ENCODE measurements at regions not wholly inside any gene's neighbourhood (a gene's known extent, or its start where the extent isn't known, plus 50 kb on each side); places are given as distances from the start of the nearest gene placed in this dataset.

GRCh38 chr1:221521686-221522085 lies 220.2 kb downstream of the DUSP10 start:
- TF ChIP-seq POU6F1 (CRISPR knock-in tag; IDR thresholded peaks at IDR 0.05; ENCODE audit: borderline replicate concordance, low read depth), result no peak
- TF ChIP-seq TOX (CRISPR knock-in tag; IDR thresholded peaks at IDR 0.05; ENCODE audit: borderline replicate concordance), result no peak
- no peak for TF ChIP-seq PATZ1 (CRISPR knock-in tag; IDR thresholded peaks at IDR 0.05; ENCODE audit: borderline replicate concordance)
- no peak for ATAC-seq

- ATAC-seq, result no peak
Observed at GRCh38 chr1:221522529-221522940, 219.4 kb downstream of the DUSP10 start.

More at GRCh38 chr1:221522529-221522940, 219.4 kb downstream of the DUSP10 start:
- TF ChIP-seq CREB5 (CRISPR knock-in tag; IDR thresholded peaks at IDR 0.05; ENCODE audit: low read depth) (no peak), POU6F1 (CRISPR knock-in tag; IDR thresholded peaks at IDR 0.05; ENCODE audit: borderline replicate concordance, low read depth) (no peak), ZFP3 (CRISPR knock-in tag; IDR thresholded peaks at IDR 0.05) (no peak), ZNF70 (CRISPR knock-in tag; IDR thresholded peaks at IDR 0.05) (no peak), TOX (CRISPR knock-in tag; IDR thresholded peaks at IDR 0.05; ENCODE audit: borderline replicate concordance) (no peak), TCF4 (CRISPR knock-in tag; IDR thresholded peaks at IDR 0.05; ENCODE audit: borderline replicate concordance) (no peak), SNAI2 (CRISPR knock-in tag; IDR thresholded peaks at IDR 0.05) (no peak), CSRNP3 (CRISPR knock-in tag; IDR thresholded peaks at IDR 0.05) (no peak), TSHZ2 (CRISPR knock-in tag; IDR thresholded peaks at IDR 0.05) (no peak), ZNF8 (CRISPR knock-in tag; IDR thresholded peaks at IDR 0.05) (no peak), ISL1 (CRISPR knock-in tag; IDR thresholded peaks at IDR 0.05) (no peak), BACH2 (CRISPR knock-in tag; IDR thresholded peaks at IDR 0.05; ENCODE audit: borderline replicate concordance) (no peak), ESRRG (CRISPR knock-in tag; IDR thresholded peaks at IDR 0.05) (no peak), CSDC2 (CRISPR knock-in tag; IDR thresholded peaks at IDR 0.05) (no peak), ZNF565 (CRISPR knock-in tag; conservative IDR thresholded peaks at IDR 0.05; ENCODE audit: low read depth) (no peak), ZC3H10 (CRISPR knock-in tag; IDR thresholded peaks at IDR 0.05) (no peak)
